AG04449 (cell line): ENCODE measurements at regions not wholly inside any gene's neighbourhood (a gene's known extent, or its start where the extent isn't known, plus 50 kb on each side); places are given as distances from the start of the nearest gene placed in this dataset.

Experiments
- CTCF ChIA-PET: fragments of 350-600 bp; formaldehyde crosslinking; extraction: SDS; loops from one replicate; lab custom pipeline; 2021; ENCODE audit warnings: antibody characterized with exemption; lab: Yijun Ruan, JAX
- POLR2A ChIA-PET: fragments of 400-600, 350-600 bp; formaldehyde crosslinking; extraction: SDS; loops from one replicate; lab custom pipeline; 2020; ENCODE audit warnings: antibody characterized with exemption, inconsistent platforms; lab: Yijun Ruan, JAX
- DNase-seq: peaks from one replicate; pipeline ENCODE4 v3.0.0-alpha.2; 2010; ENCODE audit warnings: low read depth, low spot score
- H3K4me3 ChIP-seq: 2 replicates; pipeline ENCODE4 v1.5.1; 2011; ENCODE audit warnings: low read depth, mild to moderate bottlenecking, control low read depth, low read length
- TF ChIP-seq, protein P1 (sequence below): IDR thresholded peaks from one replicate; pipeline ENCODE4 v1.5.1; 2011; ENCODE audit warnings: mild to moderate bottlenecking, moderate library complexity, low read length, control low read depth, inconsistent platforms; ENCODE audit not compliant: insufficient read depth; ENCODE audit errors: missing control alignments

DNA sequence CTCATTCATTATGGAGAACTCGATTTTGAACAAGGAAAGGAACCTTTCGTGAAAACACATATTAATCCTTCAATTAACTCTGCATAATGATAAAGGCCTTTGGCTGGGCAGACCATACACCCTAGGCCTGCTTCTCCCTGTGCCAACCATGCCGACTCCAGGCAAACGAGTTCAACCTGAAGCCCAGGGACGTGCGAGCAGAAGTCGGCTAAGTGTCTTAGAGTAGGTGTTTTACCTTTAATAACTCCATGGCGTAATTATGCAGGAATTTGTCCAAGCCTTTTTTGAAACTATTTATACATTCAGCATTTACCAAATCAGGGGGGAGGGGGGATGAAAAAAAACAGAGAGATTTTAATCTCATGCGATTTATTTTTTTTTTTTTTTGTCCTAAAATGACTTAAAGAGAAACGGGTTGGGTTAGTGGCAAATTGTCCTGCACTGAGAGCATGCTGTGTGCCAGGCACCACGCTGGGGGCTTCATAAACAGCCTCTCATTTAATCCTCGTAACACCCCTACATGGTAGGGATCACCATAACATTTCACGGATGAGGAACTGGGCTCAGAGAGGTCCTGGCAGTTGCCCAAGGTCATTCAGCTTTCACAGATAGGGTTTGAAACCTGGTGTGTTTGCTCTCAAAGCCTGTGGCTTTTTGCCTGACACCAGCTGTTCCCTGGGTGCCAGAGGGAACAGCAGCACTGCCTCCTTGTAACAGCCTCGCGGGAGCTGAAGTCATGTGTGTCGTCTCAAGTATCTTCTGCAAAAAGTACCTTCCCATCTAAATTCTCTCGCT, 423.9 kb downstream of the MN1 start:
- no peak for DNase-seq
- no peak overlapping the region for H3K4me3 ChIP-seq
- CTCF ChIA-PET: no interaction called here
- TF ChIP-seq, protein P1, sequence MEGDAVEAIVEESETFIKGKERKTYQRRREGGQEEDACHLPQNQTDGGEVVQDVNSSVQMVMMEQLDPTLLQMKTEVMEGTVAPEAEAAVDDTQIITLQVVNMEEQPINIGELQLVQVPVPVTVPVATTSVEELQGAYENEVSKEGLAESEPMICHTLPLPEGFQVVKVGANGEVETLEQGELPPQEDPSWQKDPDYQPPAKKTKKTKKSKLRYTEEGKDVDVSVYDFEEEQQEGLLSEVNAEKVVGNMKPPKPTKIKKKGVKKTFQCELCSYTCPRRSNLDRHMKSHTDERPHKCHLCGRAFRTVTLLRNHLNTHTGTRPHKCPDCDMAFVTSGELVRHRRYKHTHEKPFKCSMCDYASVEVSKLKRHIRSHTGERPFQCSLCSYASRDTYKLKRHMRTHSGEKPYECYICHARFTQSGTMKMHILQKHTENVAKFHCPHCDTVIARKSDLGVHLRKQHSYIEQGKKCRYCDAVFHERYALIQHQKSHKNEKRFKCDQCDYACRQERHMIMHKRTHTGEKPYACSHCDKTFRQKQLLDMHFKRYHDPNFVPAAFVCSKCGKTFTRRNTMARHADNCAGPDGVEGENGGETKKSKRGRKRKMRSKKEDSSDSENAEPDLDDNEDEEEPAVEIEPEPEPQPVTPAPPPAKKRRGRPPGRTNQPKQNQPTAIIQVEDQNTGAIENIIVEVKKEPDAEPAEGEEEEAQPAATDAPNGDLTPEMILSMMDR: no peak
- POLR2A ChIA-PET: no interaction called here

GRCh38 chr22:27378311-27378800, 423.2 kb downstream of the MN1 start:
- TF ChIP-seq, protein P1: no peak
- DNase-seq: no peak
- POLR2A ChIA-PET: no interaction called here
- H3K4me3 ChIP-seq: peak overlapping the region; percentile 10; the same call in 1 of the 2 replicates
- CTCF ChIA-PET: no interaction called here

DNA sequence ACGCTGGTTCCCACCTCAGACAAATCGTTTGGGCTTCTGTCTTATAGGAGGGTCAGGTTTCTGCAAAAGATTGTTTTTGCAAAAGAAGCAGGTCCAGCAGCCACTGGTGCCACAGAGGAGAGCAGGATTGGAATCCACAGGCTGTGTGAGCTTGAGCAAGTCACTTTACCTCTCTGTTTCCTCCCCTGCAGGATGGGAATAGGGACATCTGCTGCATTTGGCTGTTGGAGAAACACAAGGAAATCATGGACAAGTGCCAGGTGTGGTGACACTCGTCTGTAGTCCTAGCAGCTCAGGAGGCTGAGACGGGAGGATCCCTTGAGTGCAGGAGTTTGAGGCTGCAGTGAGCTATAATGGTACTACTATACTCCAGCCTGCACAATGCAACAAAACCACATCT, 422.6 kb downstream of the MN1 start:
- ChIA-PET POLR2A (no interaction called here), CTCF (no interaction called here)
- no peak for DNase-seq
- TF ChIP-seq, protein P1: no peak
- no peak overlapping the region for H3K4me3 ChIP-seq

GRCh38 chr22:27380855-27381254, 420.7 kb downstream of the MN1 start:
- no peak overlapping the region for H3K4me3 ChIP-seq
- TF ChIP-seq, protein P1: no peak
- CTCF ChIA-PET: interaction anchor here (2.1 kb wide), 1 partner anchor 25 kb away, joined by 6 read pairs; no protein-coding TSS in a partner anchor
- DNase-seq: no peak
- POLR2A ChIA-PET: no interaction called here

- H3K4me3 ChIP-seq: no peak overlapping the region
- no peak for DNase-seq
- ChIA-PET CTCF (interaction anchor here (2.1 kb wide), 1 partner anchor 24 kb away, joined by 6 read pairs; no protein-coding TSS in a partner anchor), POLR2A (no interaction called here)
- TF ChIP-seq, protein P1: no peak
Measured at GRCh38 chr22:27381552-27381951, 420.0 kb downstream of the MN1 start.

DNA sequence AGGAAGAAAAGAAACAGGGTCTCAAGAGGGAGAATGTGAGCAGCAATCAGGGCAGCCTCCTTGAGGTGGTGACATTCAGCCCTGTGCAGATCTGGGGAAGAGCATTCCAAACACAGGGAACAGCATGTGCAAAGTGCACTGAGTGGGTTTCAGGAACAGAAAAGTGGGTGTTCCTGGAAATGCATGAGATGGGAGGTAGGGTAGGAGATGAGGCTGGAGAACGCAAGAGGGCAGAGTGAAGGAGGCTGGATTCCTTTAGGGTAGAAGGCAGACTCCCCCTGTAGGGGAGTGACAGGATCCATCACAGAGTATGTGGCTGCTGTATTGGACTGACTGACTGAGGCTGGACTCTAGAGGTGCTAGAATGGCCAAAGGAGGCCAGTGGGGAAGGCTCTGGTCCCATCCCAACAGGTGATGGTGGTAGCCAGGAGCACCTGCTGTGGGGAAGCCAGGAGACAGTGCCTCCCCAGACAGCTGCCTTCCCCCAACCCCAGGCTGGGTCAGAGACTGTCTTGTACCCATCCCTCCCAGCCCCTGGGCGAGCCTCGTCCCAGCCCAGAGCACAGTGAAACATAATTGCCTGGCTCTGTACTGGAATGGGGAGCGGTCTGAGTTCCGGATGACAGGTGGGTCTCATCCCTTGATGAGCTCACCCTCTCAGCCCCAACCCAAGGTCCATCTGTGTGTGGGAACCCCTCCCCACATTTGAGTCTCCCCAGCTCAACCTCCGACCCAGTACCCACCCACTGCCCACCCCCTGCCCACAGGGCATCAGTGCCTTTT, 419.4 kb downstream of the MN1 start:
- POLR2A ChIA-PET: no interaction called here
- no peak overlapping the region for H3K4me3 ChIP-seq
- TF ChIP-seq, protein P1: no peak
- DNase-seq: no peak
- CTCF ChIA-PET: interaction anchor here (2.1 kb wide), 1 partner anchor 23 kb away, joined by 6 read pairs; no protein-coding TSS in a partner anchor
